ENCODE measurements at regions not wholly inside any gene's neighbourhood (a gene's known extent, or its start where the extent isn't known, plus 50 kb on each side); places are given as distances from the start of the nearest gene placed in this dataset.

DNA sequence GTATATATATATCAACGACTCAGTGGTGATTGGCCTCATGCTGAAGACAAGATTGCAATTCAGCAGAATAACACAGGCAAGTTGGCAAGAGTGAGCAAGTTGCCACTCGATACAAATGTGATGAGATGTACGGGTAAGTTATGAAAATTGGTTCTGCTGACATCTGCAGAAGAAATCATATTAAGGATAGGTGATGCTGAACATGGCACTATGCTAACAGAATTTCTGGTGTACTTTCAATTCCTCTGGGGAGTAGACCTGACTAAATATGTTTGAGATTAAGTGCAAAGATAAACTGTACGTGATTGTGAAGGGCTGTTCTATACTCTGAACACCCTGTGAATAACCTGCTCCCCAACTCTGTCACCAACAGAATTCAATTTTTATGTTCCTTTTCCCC is 758.2 kb downstream of the TBC1D32 start:
- no peak for TF ChIP-seq CTCF (IDR thresholded peaks at IDR 0.05; ENCODE audit: insufficient read depth, low read depth, low read length)
- ChIA-PET POLR2A (no interaction called here), CTCF (interaction anchor here (0.6 kb wide), 1 partner anchor 297 kb away, joined by 3 read pairs; no protein-coding TSS in a partner anchor)
- Histone ChIP-seq H3K4me3 (ENCODE audit: low read depth, low read length) (no peak overlapping the region), H3K27me3 (ENCODE audit: control insufficient read depth, insufficient read depth, low read length) (no peaks in the 10 kb centered on the region), H3K36me3 (ENCODE audit: control insufficient read depth, insufficient read depth, low read length) (no peaks in the 10 kb centered on the region)
- no peak for DNase-seq (ENCODE audit: low read depth)

GRCh38 chr6:120569714-120570113 is 764.6 kb downstream of the TBC1D32 start:
- ChIA-PET CTCF (no interaction called here), POLR2A (no interaction called here)
- no peak overlapping the region for H3K4me3 ChIP-seq (ENCODE audit: low read depth, low read length)
- no peak for TF ChIP-seq CTCF (IDR thresholded peaks at IDR 0.05; ENCODE audit: insufficient read depth, low read depth, low read length)
- H3K27me3 ChIP-seq (ENCODE audit: control insufficient read depth, insufficient read depth, low read length) = no peaks in the 10 kb centered on the region
- DNase-seq (ENCODE audit: low read depth) = no peak
- H3K36me3 ChIP-seq (ENCODE audit: control insufficient read depth, insufficient read depth, low read length) = no peaks in the 10 kb centered on the region

DNA sequence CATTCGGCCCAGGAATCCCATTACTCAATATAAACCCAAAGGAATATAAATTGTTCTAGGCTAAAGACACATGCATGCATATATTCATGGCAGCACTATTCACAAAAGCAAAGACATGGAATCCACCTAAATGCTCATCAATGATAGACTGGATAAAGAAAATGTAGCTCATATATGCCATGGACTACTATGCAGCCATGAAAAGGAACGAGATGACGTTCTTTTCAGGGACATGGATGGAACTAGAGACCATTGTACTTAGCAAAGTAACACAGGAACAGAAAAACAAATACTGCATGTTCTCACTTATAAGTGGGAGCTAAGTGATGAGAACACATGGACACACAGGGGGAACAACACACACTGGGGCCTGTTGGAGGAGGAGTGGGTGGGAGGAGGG is 769.5 kb downstream of the TBC1D32 start:
- no peak overlapping the region for H3K4me3 ChIP-seq (ENCODE audit: low read depth, low read length)
- no peak for DNase-seq (ENCODE audit: low read depth)
- H3K27me3 ChIP-seq (ENCODE audit: control insufficient read depth, insufficient read depth, low read length) = no peaks in the 10 kb centered on the region
- POLR2A ChIA-PET = no interaction called here
- no peak for TF ChIP-seq CTCF (IDR thresholded peaks at IDR 0.05; ENCODE audit: insufficient read depth, low read depth, low read length)
- H3K36me3 ChIP-seq (ENCODE audit: control insufficient read depth, insufficient read depth, low read length) = no peaks in the 10 kb centered on the region
- CTCF ChIA-PET = no interaction called here

- no peaks in the 10 kb centered on the region for H3K36me3 ChIP-seq (ENCODE audit: control insufficient read depth, insufficient read depth, low read length)
- no peak overlapping the region for H3K4me3 ChIP-seq (ENCODE audit: low read depth, low read length)
- no peak for DNase-seq (ENCODE audit: low read depth)
- ChIA-PET POLR2A (no interaction called here), CTCF (no interaction called here)
- no peaks in the 10 kb centered on the region for H3K27me3 ChIP-seq (ENCODE audit: control insufficient read depth, insufficient read depth, low read length)
- TF ChIP-seq CTCF (IDR thresholded peaks at IDR 0.05; ENCODE audit: insufficient read depth, low read depth, low read length) = no peak
Observed at GRCh38 chr6:120558294-120558693, 776.0 kb downstream of the TBC1D32 start.

- TF ChIP-seq CTCF (IDR thresholded peaks at IDR 0.05; ENCODE audit: insufficient read depth, low read depth, low read length) = no peak
- H3K36me3 ChIP-seq (ENCODE audit: control insufficient read depth, insufficient read depth, low read length) = no peaks in the 10 kb centered on the region
- POLR2A ChIA-PET = no interaction called here
- no peaks in the 10 kb centered on the region for H3K27me3 ChIP-seq (ENCODE audit: control insufficient read depth, insufficient read depth, low read length)
- H3K4me3 ChIP-seq (ENCODE audit: low read depth, low read length) = no peak overlapping the region
- CTCF ChIA-PET = no interaction called here
- no peak for DNase-seq (ENCODE audit: low read depth)
Observed at GRCh38 chr6:120557554-120557953, 776.7 kb downstream of the TBC1D32 start.
